GM12891 (cell line): ENCODE measurements at regions not wholly inside any gene's neighbourhood (a gene's known extent, or its start where the extent isn't known, plus 50 kb on each side); places are given as distances from the start of the nearest gene placed in this dataset.

ENCODE experiments used
- POLR2A ChIP-seq: IDR thresholded peaks from 2 replicates; pipeline ENCODE4 v1.6.1; 2011; ENCODE audit warnings: low read depth, low read length, control low read depth
- POLR2AphosphoS5 ChIP-seq: IDR thresholded peaks from 2 replicates; pipeline ENCODE4 v1.6.1; 2011; ENCODE audit warnings: low read depth, low read length, control low read depth

- TF ChIP-seq POLR2AphosphoS5, result no peak
- TF ChIP-seq POLR2A, result no peak
Observed at GRCh38 chr9:23160952-23161469, 665.0 kb downstream of the ELAVL2 start.
